ENCODE measurements at regions not wholly inside any gene's neighbourhood (a gene's known extent, or its start where the extent isn't known, plus 50 kb on each side); places are given as distances from the start of the nearest gene placed in this dataset.

- H3K4me1 ChIP-seq, result no peaks in the 10 kb centered on the region
- intact Hi-C loops (cut with DNase I; ENCODE audit: low total_unique reads), result loop anchor here (5.0 kb wide), 1 partner anchor 722 kb away; no protein-coding TSS in a partner anchor
- DNase-seq (ENCODE audit: low spot score in 2 of 2), result no peak
- peak overlapping the region in 1 of 2 donors; percentile 67 for H3K27ac ChIP-seq
- H3K4me3 ChIP-seq, result peak overlapping the region in 2 of 3 donors; percentile 16 to 32
- TF ChIP-seq POLR2AphosphoS5 (IDR thresholded peaks at IDR 0.05), result no peak
- TF ChIP-seq CTCF (IDR thresholded peaks at IDR 0.05), result no peak
- no peak for TF ChIP-seq POLR2A (IDR thresholded peaks at IDR 0.05)
- H3K9me3 ChIP-seq, result no peaks in the 10 kb centered on the region
- no peaks in the 10 kb centered on the region for H3K27me3 ChIP-seq
- no peaks in the 10 kb centered on the region for H3K36me3 ChIP-seq
Measured at GRCh38 chr7:120164-120991, 72.0 kb upstream of the FAM20C start.

- no peak overlapping the region for H3K27ac ChIP-seq
- TF ChIP-seq POLR2A (IDR thresholded peaks at IDR 0.05) (no peak), CTCF (IDR thresholded peaks at IDR 0.05) (no peak), POLR2AphosphoS5 (IDR thresholded peaks at IDR 0.05) (no peak)
- intact Hi-C loops (cut with DNase I; ENCODE audit: low total_unique reads), result loop anchor here (5.0 kb wide), 1 partner anchor 721 kb away; no protein-coding TSS in a partner anchor
- DNase-seq (ENCODE audit: low spot score in 2 of 2), result no peak
- no peak overlapping the region for H3K4me3 ChIP-seq
- H3K9me3 ChIP-seq, result no peaks in the 10 kb centered on the region
- no peaks in the 10 kb centered on the region for H3K4me1 ChIP-seq
- H3K36me3 ChIP-seq, result no peaks in the 10 kb centered on the region
- H3K27me3 ChIP-seq, result no peaks in the 10 kb centered on the region
Measured at GRCh38 chr7:121002-121785, 71.2 kb upstream of the FAM20C start.

- no peak for DNase-seq (ENCODE audit: low spot score in 2 of 2)
- no peak overlapping the region for H3K4me3 ChIP-seq
- H3K27ac ChIP-seq, result no peak overlapping the region
- no peaks in the 10 kb centered on the region for H3K36me3 ChIP-seq
- no peaks in the 10 kb centered on the region for H3K4me1 ChIP-seq
- TF ChIP-seq POLR2AphosphoS5 (IDR thresholded peaks at IDR 0.05) (no peak), POLR2A (IDR thresholded peaks at IDR 0.05) (no peak), CTCF (IDR thresholded peaks at IDR 0.05) (no peak)
- no peaks in the 10 kb centered on the region for H3K9me3 ChIP-seq
- intact Hi-C loops (cut with DNase I; ENCODE audit: low total_unique reads), result loop anchor here (5.0 kb wide), 1 partner anchor 719 kb away; no protein-coding TSS in a partner anchor
- no peaks in the 10 kb centered on the region for H3K27me3 ChIP-seq
Measured at GRCh38 chr7:123237-123636, 69.1 kb upstream of the FAM20C start.

GRCh38 chr7:124130-124949 lies 68.0 kb upstream of the FAM20C start:
- no peak overlapping the region for H3K4me3 ChIP-seq
- no peaks in the 10 kb centered on the region for H3K36me3 ChIP-seq
- no peak for DNase-seq (ENCODE audit: low spot score in 2 of 2)
- TF ChIP-seq POLR2A (IDR thresholded peaks at IDR 0.05) (no peak), CTCF (IDR thresholded peaks at IDR 0.05) (no peak), POLR2AphosphoS5 (IDR thresholded peaks at IDR 0.05) (no peak)
- H3K9me3 ChIP-seq, result no peaks in the 10 kb centered on the region
- intact Hi-C loops (cut with DNase I; ENCODE audit: low total_unique reads), result loop anchor here (5.0 kb wide), 1 partner anchor 718 kb away; no protein-coding TSS in a partner anchor
- no peaks in the 10 kb centered on the region for H3K4me1 ChIP-seq
- no peak overlapping the region for H3K27ac ChIP-seq
- no peaks in the 10 kb centered on the region for H3K27me3 ChIP-seq
